GM18498 (cell line): ENCODE measurements at regions not wholly inside any gene's neighbourhood (a gene's known extent, or its start where the extent isn't known, plus 50 kb on each side); places are given as distances from the start of the nearest gene placed in this dataset.

Source experiments
- ATAC-seq: cut with Tn5 transposase; IDR thresholded peaks from one replicate; pipeline ENCODE4 v1.9.1; 2021; ENCODE audit warnings: mild to moderate bottlenecking, moderate library complexity; ENCODE audit not compliant: unreplicated experiment

DNA sequence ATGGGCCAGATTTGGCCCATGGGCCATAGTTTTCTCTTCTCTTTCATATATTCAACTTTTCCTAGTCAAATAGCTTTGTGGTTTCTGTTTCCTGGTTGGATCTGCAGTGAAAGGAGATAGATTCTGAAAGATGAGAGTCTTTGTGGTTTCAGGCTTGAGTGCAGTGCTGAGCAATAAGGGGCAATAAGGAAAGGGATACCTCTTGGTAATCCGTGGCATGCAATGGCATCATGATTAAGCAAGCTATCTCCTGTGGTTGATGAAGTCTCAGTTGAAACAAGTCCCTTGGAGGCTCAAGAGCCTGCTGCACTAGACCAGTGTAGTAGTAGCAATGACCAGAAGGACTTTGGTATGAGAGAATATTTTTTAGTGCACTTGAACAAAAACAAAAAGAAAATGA, 187.7 kb upstream of the CNTNAP2 start:
- ATAC-seq, result no peak

DNA sequence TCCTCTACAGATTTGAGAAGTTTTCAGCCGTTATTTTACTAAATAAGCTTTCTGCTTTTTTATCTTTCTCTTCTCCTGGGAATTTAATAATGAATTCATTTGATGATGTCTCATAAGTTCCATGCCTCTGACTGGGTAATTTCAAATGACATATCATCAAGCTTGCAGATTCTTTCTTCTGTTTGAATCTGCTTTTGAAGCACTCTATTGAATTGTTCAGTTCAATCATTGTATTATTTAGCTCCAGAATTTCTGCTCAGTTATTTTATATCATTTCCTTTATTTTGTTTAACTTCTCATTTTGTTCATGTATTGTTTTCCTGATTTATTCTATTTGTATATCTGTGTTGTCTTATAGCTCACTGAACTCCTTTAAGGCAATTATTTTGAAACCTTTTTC, 196.9 kb upstream of the CNTNAP2 start:
- ATAC-seq, result no peak

GRCh38 chr7:145916776-145917175, 199.8 kb upstream of the CNTNAP2 start:
- no peak for ATAC-seq

DNA sequence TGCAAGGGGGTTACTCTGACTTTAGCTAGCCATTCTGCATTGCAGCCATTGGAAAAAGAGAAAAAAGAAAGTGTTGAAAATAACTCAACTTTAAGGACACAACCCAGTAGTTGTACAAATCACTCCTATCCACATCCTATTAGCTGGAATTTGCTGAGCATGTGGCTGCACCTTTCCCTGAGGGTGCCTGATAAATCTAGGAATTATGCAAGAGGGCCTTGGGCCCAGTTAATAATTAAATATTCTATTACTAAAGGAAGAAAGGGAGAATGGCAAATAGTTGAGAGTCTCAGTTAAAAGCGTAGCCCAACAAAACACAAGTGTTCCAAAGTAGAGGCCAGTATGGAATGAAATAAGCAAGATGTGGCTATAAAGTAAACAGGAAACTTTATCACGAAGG, 200.9 kb upstream of the CNTNAP2 start:
- no peak for ATAC-seq

DNA sequence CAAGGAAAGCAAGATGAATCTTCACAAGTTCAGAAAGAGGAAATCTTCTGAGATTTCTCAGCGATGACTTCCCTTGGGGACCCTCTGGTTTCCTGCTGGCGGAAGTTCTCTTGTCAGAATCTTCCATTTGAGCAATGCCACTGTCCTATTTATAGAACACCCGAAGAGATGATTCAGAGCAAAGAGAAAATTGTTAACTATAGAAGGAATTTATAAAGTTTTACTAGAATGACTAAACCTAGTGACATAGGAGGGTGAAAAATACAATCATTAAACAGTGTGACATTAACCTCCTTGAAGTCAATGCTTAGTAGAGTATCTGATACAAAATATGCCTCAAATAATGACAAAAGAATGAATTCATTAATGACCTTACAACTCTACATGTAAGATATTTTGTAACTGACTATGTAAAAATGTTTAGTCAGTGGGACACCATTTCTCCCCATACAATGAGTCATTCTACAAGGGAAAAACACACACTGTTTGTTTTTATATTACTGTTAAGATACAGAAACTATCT, 206.5 kb upstream of the CNTNAP2 start:
- ATAC-seq, result peak; percentile 73

DNA sequence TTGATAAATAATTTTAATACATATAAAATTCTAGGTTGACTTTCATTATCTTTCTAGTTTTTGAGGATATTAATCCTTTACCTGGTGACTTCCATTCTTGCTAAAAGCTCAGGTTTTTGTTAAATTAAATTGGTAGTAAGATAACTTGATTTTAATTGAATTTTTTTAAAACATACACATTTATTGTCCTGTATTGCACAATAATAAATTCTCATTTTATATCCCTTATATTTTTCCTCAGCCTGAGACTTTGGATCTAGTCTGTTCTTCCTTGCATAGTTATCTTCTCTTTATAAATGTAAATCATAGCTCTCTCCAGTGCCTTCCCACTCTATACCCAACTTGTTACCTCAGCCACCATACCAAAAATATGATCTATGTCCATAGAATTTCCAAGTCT, 212.9 kb upstream of the CNTNAP2 start:
- ATAC-seq, result no peak

DNA sequence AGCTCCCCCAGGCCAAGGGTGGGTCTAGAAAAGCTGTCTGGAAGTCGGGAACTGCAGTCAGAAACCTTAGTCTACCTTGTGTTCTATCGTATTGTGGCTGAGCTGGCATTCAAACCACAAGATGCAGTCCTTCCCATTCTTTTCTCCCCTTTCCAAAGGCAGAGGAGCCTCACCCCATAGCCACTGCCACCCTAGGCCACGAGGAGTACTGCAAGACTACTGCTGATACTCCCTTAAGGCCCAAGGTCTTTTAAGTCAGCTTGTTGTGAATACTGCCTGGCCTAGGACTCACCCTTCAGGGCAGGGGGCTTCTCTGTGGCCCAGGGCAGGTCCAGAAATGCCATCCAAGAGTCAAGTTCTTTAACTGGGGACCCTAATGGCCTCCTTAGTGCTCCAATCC, 214.5 kb upstream of the CNTNAP2 start:
- no peak for ATAC-seq

DNA sequence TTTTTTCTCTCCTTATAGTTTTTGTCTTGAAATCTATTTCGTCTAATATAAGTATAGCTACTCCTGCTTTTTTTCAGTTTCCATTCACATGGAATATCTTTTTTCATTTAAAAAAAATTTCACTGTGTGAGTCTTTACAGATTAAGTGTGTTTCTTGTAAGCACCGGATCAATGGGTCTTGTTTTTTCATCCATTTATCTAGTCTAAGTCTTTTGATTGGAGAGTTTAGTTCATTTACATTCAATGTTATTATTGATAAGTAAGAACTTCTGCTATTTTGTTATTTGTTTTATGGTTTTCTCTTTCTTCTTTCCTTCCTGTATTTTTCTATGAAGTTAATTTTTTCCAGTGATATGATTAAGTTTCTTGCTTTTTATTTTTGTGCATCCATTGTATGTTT, 216.7 kb upstream of the CNTNAP2 start:
- no peak for ATAC-seq

DNA sequence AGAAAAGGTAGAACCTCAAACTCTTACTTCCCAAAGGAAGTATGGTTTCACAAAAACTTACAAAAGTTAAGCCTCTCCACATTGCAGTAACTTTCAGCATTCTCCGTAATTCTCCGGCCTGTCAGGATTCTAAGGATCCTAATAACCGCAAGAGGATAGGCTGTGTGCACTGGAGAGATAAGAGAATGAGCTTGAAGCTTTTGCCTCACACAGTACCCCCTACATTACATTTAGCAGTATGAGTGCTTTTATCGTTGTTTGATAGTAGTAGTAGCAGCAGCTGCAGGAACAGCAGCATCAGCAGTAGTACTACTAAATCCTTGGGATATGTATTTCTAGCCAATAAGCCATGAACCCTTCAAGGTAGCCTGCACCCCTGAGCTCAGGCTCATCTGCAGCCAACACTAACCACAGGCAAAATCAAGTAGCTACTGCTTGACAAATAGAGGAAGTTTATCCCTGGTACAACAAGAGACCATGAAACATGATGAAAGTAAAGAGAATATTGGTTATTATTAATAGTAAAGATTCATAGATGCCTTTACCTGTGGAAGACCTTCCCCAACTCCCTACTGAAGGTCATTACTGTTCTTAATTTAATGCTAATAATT, 222.6 kb upstream of the CNTNAP2 start:
- no peak for ATAC-seq

- no peak for ATAC-seq
Observed at GRCh38 chr7:145884716-145885514, 231.7 kb upstream of the CNTNAP2 start.

- no peak for ATAC-seq
Observed at GRCh38 chr7:145876376-145876775, 240.2 kb upstream of the CNTNAP2 start.

DNA sequence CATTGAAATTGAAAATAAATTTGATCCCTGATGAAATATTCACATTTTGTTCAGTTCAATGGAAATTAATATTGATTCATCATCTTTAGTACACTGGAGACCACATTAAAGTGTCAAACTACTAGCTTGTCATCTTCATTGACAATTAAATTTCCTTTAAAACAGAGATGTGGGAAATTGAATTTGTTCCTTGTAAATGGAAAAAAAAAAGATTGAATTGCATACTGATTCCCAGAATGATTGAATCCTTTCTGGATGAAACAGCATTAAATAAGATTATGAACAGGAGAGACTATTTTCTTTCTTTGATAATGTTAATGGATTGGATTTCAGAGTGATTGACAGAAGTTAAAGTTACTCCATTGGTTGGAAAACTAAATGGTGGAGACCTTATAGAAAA, 241.3 kb upstream of the CNTNAP2 start:
- no peak for ATAC-seq

DNA sequence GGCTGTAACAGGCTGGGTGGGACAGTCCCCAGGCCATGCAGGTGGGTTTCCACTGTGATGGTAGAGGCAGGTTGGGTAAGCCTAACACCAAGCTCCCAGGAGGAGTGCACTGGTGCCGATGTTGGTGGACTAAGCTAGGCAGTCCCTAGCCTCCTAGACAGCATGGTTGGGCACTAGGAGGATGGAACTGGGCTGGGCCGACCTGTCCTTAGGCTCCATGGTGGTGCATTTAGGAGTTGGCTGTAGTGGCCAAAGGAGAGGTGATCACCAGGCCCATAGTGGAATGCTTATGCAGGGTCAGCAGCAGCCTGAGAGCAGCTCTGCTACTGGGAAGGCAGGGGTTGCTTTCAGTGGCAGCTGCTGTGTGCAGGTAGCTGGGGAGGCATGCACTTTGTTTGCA, 247.7 kb upstream of the CNTNAP2 start:
- no peak for ATAC-seq

GRCh38 chr7:145862212-145862611, 254.4 kb upstream of the CNTNAP2 start:
- ATAC-seq, result no peak

DNA sequence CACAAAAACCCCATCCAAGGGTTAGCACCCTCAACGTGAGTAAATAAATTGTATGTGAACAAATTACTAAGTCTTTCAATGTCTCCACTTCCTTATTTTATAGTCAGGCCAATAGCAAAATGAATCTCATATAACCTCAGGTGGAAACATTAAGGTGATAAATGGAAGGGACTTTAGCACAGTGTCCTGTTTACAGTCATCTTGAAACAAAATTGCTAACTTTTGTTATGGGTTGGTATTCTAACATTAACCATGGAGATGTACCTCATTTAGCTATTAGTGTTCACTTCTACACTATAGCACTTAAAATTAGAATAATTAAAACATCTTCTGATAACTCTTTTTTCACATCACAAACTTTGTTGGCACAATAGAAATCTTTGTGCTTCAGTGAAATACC, 255.8 kb upstream of the CNTNAP2 start:
- no peak for ATAC-seq

DNA sequence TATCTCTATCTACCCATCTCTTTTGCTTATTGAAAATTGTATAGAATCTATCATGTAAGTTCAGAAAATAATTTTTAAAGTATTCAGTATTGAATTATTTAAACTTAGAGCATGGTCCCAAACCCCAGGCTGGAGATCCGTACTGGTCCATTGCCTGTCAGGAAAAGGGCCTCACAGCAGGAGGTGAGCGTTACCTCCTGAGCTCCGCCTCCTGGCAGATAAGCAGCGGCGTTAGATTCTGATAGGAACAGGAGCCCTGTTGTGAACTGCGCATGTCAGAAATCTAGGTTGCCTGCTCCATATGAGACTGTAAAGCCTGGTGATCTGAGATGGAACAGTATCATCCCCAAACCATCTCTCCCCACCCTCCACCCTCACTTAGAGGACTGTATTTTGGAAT, 266.0 kb upstream of the CNTNAP2 start:
- ATAC-seq, result no peak

GRCh38 chr7:145848691-145849090, 267.9 kb upstream of the CNTNAP2 start:
- no peak for ATAC-seq

GRCh38 chr7:145845345-145845744, 271.3 kb upstream of the CNTNAP2 start:
- ATAC-seq, result no peak

DNA sequence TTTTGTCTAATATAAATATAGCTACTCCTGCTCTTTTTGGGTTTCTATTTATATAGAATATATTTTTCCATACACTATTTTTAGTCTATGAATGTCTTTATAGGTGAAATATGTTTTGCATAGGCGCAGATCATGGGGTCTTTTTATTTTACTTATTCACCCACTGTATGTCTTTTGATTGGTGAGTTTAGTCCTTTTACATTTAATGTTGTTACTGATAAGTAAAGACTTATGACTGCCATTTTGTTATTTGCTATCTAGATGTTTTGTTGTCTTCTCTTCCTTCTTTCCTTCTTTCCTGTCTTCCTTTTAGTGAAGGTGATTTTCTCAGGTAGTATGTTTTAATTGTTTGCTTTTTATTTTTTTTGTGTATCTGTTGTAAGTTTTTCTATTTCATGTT, 276.8 kb upstream of the CNTNAP2 start:
- no peak for ATAC-seq

- no peak for ATAC-seq
Observed at GRCh38 chr7:145831616-145832206, 284.9 kb upstream of the CNTNAP2 start.

DNA sequence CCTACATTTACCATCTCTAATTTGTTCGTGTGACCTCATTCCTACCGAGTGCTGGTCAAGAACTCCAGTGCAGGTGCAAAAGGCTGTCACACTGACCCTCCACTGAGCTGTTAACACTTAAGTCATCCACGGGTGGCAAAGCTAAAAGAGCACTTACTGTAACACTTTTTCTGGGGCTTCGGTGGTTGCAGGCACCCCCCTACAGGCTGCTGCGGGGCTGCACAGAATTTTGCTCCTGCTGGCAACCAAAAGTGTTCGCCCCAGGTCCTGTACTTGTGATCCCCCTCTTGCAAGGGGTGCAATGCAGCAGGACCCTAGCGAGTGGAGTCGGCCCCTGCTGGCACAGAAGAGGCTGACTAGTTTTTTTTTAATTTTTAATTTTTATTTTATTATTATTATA, 298.9 kb upstream of the CNTNAP2 start:
- no peak for ATAC-seq

GRCh38 chr7:145812218-145812617, 304.4 kb upstream of the CNTNAP2 start:
- no peak for ATAC-seq
